ENCODE measurements at regions not wholly inside any gene's neighbourhood (a gene's known extent, or its start where the extent isn't known, plus 50 kb on each side); places are given as distances from the start of the nearest gene placed in this dataset.
"Not testable (repeated sequence)": the region's sequence is repeated elsewhere in the genome, so short reads cannot be mapped to it uniquely, and the experiment has no call there.

DNA sequence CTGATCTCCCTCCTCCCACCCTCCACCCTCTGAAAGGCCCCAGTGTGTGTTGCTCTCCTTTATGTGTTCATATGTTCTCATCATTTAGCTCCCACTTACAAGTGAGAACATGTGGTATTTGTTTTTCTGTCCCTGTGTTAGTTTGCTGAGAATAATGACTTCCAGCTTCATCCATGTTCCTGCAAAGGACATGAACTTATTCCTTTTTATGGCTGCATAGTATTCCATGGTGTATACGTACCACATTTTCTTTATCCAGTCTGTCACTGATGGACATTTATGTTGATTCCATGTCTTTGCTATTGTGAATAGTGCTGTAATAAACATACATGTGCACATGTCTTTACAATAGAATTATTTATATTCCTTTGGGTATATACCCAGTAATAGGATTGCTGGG is 67.0 kb upstream of the ARL15 start:
- TF ChIP-seq, protein P1, sequence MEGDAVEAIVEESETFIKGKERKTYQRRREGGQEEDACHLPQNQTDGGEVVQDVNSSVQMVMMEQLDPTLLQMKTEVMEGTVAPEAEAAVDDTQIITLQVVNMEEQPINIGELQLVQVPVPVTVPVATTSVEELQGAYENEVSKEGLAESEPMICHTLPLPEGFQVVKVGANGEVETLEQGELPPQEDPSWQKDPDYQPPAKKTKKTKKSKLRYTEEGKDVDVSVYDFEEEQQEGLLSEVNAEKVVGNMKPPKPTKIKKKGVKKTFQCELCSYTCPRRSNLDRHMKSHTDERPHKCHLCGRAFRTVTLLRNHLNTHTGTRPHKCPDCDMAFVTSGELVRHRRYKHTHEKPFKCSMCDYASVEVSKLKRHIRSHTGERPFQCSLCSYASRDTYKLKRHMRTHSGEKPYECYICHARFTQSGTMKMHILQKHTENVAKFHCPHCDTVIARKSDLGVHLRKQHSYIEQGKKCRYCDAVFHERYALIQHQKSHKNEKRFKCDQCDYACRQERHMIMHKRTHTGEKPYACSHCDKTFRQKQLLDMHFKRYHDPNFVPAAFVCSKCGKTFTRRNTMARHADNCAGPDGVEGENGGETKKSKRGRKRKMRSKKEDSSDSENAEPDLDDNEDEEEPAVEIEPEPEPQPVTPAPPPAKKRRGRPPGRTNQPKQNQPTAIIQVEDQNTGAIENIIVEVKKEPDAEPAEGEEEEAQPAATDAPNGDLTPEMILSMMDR (conservative IDR thresholded peaks at IDR 0.05; ENCODE audit: low read depth, low read length): not testable (repeated sequence)
- not testable (repeated sequence) for TF ChIP-seq EZH2 (IDR thresholded peaks at IDR 0.05; ENCODE audit: borderline replicate concordance, low read depth, low read length, poor library complexity, severe bottlenecking)

All from A673 (cell line).